ENCODE measurements at regions not wholly inside any gene's neighbourhood (a gene's known extent, or its start where the extent isn't known, plus 50 kb on each side); places are given as distances from the start of the nearest gene placed in this dataset.
"Not testable (repeated sequence)": the region's sequence is repeated elsewhere in the genome, so short reads cannot be mapped to it uniquely, and the experiment has no call there.

GRCh38 chr21:27772816-27773215, 805.9 kb upstream of the ADAMTS5 start:
- DNase-seq (ENCODE audit: low read depth, low spot score) = peak; percentile 46
- H3K4me3 ChIP-seq (ENCODE audit: low read depth, low read length) = no peak overlapping the region
- CTCF ChIA-PET = interaction anchor here (0.9 to 1.4 kb wide), 2 partner anchors 12 to 72 kb away, joined by 3 to 4 read pairs; no protein-coding TSS in a partner anchor
- TF ChIP-seq CTCF (IDR thresholded peaks at IDR 0.05; ENCODE audit: insufficient read depth, low read length, missing control alignments) = no peak
- POLR2A ChIA-PET = no interaction called here

DNA sequence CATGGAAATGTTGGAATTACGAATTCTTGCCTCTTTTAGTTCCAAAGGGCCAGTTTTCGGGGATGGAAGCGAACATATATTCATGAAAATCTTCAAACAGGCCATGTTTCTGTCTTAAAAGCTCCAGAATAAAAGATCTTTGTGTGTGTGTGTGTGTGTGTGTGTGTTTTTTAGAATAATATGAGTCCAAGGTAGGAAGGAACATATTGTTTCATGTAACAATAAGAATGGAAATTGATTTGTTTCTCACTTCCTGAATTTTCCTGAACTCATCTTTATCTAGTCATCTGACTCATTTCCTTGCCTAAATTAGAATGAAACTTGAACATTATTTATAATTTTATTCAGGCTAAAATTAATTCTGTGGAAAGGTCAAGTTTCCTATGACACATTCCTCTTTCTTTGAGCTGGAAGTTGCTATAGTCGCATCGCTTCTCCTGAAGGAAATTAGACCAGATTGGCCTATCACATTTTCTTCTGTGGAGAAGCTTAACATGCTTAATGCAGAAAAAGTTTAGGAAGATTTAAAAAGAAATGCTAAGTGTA, 805.1 kb upstream of the ADAMTS5 start:
- TF ChIP-seq CTCF (IDR thresholded peaks at IDR 0.05; ENCODE audit: insufficient read depth, low read length, missing control alignments) = no peak
- DNase-seq (ENCODE audit: low read depth, low spot score) = no peak
- ChIA-PET POLR2A (no interaction called here), CTCF (interaction anchor here (1.4 kb wide), 1 partner anchor 11 kb away, joined by 4 read pairs; no protein-coding TSS in a partner anchor)
- no peak overlapping the region for H3K4me3 ChIP-seq (ENCODE audit: low read depth, low read length)

GRCh38 chr21:27769763-27770162, 802.9 kb upstream of the ADAMTS5 start:
- no peak for DNase-seq (ENCODE audit: low read depth, low spot score)
- POLR2A ChIA-PET = no interaction called here
- H3K4me3 ChIP-seq (ENCODE audit: low read depth, low read length) = no peak overlapping the region
- CTCF ChIA-PET = interaction anchor here (1.5 kb wide), 1 partner anchor 32 kb away, joined by 3 read pairs; no protein-coding TSS in a partner anchor
- no peak for TF ChIP-seq CTCF (IDR thresholded peaks at IDR 0.05; ENCODE audit: insufficient read depth, low read length, missing control alignments)

DNA sequence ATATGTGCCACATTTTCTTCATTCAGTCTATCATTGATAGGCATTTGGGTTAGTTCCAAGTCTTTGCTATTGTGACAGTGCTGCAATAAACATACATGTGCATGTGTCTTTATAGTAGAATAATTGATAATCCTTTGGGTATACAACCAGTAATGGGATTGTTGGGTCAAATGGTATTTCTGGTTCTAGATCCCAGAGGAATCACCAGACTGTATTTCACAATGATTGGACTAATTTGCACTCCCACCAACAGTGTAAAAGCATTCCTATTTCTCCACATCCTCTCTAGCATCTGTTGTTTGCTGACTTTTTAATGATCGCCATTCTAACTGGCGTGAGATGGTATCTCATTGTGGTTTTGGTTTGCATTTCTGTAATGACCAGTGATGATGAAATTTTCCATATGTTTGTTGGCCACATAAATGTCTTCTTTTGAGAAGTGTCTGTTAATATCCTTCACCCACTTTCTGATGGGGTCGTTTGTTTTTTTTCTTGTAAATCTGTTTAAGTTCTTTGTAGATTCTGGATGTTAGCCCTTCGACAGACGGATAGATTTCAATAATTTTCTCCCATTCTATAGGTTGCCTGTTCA, 801.3 kb upstream of the ADAMTS5 start:
- CTCF ChIA-PET = not testable (repeated sequence)

GRCh38 chr21:27764056-27764455, 797.2 kb upstream of the ADAMTS5 start:
- no peak for DNase-seq (ENCODE audit: low read depth, low spot score)
- H3K4me3 ChIP-seq (ENCODE audit: low read depth, low read length) = no peak overlapping the region
- TF ChIP-seq CTCF (IDR thresholded peaks at IDR 0.05; ENCODE audit: insufficient read depth, low read length, missing control alignments) = no peak
- ChIA-PET CTCF (no interaction called here), POLR2A (no interaction called here)

More for the DNA sequence above, 801.3 kb upstream of the ADAMTS5 start:
- peak; percentile 55 for DNase-seq (ENCODE audit: low read depth, low spot score)
- H3K4me3 ChIP-seq (ENCODE audit: low read depth, low read length); POLR2A ChIA-PET: not testable (repeated sequence)

GRCh38 chr21:27761623-27762022, 794.7 kb upstream of the ADAMTS5 start:
- no peak overlapping the region for H3K4me3 ChIP-seq (ENCODE audit: low read depth, low read length)
- POLR2A ChIA-PET = no interaction called here
- CTCF ChIA-PET = interaction anchor here (0.7 to 1.5 kb wide), 3 partner anchors 19 to 984 kb away, joined by 3 to 5 read pairs (median 3); no protein-coding TSS in a partner anchor
- no peak for DNase-seq (ENCODE audit: low read depth, low spot score)
- TF ChIP-seq CTCF (IDR thresholded peaks at IDR 0.05; ENCODE audit: insufficient read depth, low read length, missing control alignments) = no peak

DNA sequence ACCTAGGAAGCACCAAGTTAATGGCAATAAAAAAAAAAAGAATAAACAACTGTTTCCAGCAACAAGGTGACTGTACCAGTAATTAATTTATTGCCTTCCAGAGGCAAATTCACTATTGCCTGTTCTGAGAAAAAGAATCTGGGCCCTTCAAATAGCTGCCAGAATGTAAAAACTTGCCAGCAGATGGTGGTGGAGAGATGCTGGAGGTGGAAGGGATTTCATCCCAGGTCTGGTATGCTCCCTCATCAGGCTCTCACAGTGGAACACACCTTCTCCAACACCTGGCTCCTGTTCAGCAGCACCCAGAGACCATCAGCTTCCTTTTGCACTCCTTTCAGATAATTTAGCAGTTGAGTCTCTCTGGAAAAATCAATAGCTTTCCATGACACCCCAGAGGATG, 792.9 kb upstream of the ADAMTS5 start:
- CTCF ChIA-PET = interaction anchor here (0.6 to 1.3 kb wide), 3 partner anchors 13 to 575 kb away, joined by 3 to 4 read pairs (median 3); no protein-coding TSS in a partner anchor
- POLR2A ChIA-PET = no interaction called here
- DNase-seq (ENCODE audit: low read depth, low spot score) = no peak
- TF ChIP-seq CTCF (IDR thresholded peaks at IDR 0.05; ENCODE audit: insufficient read depth, low read length, missing control alignments) = no peak
- no peak overlapping the region for H3K4me3 ChIP-seq (ENCODE audit: low read depth, low read length)

Data from AG04449 (cell line).